Spleen (tissue), 11 donors: ENCODE measurements at regions not wholly inside any gene's neighbourhood (a gene's known extent, or its start where the extent isn't known, plus 50 kb on each side); places are given as distances from the start of the nearest gene placed in this dataset.

ENCODE experiments used
- DNase-seq: peaks from one replicate; pipeline ENCODE4 v3.0.0-alpha.2; 2020
- H3K27ac ChIP-seq, 8 donors: fragments of 200-600 bp; sonication (generic) in 7 of 8; 1 replicate in 4 of 8; 2 replicates in 4 of 8; pipeline versions ENCODE4 v1.5.0 to v1.8.0; 2016 to 2021; ENCODE audit warnings: inconsistent platforms in 4 of 8, mild to moderate bottlenecking in 4 of 8, moderate library complexity in 1 of 8
- H3K27me3 ChIP-seq, 7 donors: fragments of 200-600 bp; sonication (generic) in 6 of 7; replicated peaks in 1 of 7; 1 replicate in 4 of 7; 2 replicates in 3 of 7; pipeline versions ENCODE4 v1.5.0 to v1.8.0; 2016 to 2021; ENCODE audit warnings: inconsistent platforms in 3 of 7, mild to moderate bottlenecking in 1 of 7
- H3K36me3 ChIP-seq, 6 donors: fragments of 200-600 bp; sonication (generic) in 5 of 6; 1 replicate in 4 of 6; 2 replicates in 2 of 6; pipeline versions ENCODE4 v1.5.0 to v1.8.0; 2016 to 2021; ENCODE audit warnings: inconsistent platforms in 2 of 6
- H3K4me1 ChIP-seq, 6 donors: fragments of 200-600 bp; sonication (generic) in 5 of 6; 1 replicate in 3 of 6; 2 replicates in 3 of 6; pipeline versions ENCODE4 v1.5.0 to v1.8.0; 2016 to 2021; ENCODE audit warnings: inconsistent platforms in 3 of 6
- H3K4me3 ChIP-seq, 8 donors: fragments of 200-600 bp; sonication (generic) in 7 of 8; 1 replicate in 4 of 8; 2 replicates in 4 of 8; pipeline versions ENCODE4 v1.5.0 to v1.8.0; 2016 to 2021; ENCODE audit warnings: inconsistent platforms in 4 of 8, mild to moderate bottlenecking in 4 of 8, moderate library complexity in 2 of 8
- H3K9me3 ChIP-seq, 8 donors: fragments of 200-600 bp; sonication (generic) in 7 of 8; 1 replicate in 4 of 8; 2 replicates in 4 of 8; pipeline versions ENCODE4 v1.5.0 to v1.8.0; 2016 to 2021; ENCODE audit warnings: inconsistent platforms in 4 of 8
- CTCF ChIP-seq, 11 experiments: fragments of 200-600 bp in 7 of 11; fragments of 450-650 bp in 4 of 11; sonication (generic) in 4 of 11; IDR thresholded peaks in 8 of 11; conservative IDR thresholded peaks in 3 of 11; 1 replicate in 7 of 11; 2 replicates in 4 of 11; pipeline versions ENCODE4 v1.4.0 to v1.8.0; 2016 to 2021; ENCODE audit warnings: antibody characterized with exemption in 11 of 11, inconsistent platforms in 4 of 11, mild to moderate bottlenecking in 1 of 11
- POLR2A ChIP-seq, 3 donors: fragments of 450-650 bp; IDR thresholded peaks; one replicate each; pipeline ENCODE4 v1.5.1; 2017; ENCODE audit warnings: antibody characterized with exemption in 3 of 3, mild to moderate bottlenecking in 1 of 3
- POLR2AphosphoS5 ChIP-seq, 3 donors: sonication (generic); formaldehyde crosslinking; IDR thresholded peaks; one replicate each; pipeline ENCODE4 v1.5.1; 2017; ENCODE audit warnings: antibody characterized with exemption in 3 of 3
- WGBS, 5 donors: extraction: QIAGEN DNeasy Blood & Tissue Kit in 3 of 5; methylation state at CpG; one replicate each; pipeline versions ENCODE4 v1.1.5 to v1.1.7; 2013 to 2018; 5-methylcytosine and 5-hydroxymethylcytosine counted together
- intact Hi-C: fragments of 100-400 bp; cut with DNase I; formaldehyde crosslinking; loops from one replicate; pipeline ENCODE4 v1.15.0; 2023; ENCODE audit warnings: low total_unique reads
- donor health status: healthy with polysubstance abuse.
- donor health status: DM: no; HTN: no; CAD: no; lungs with moderate emphysema.
- donor health status: DM: no; HTN: no; CAD: no.
- donor health status: Bipolar disorder and iron deficiency.
- donor health status: healthy.
- donor health status: DM: no; HTN: no; CAD: no.
- donor health status: DM: yes; HTN: yes; CAD: no.

- DNase-seq, result no peak
- Histone ChIP-seq H3K27me3 (no peaks in the 10 kb centered on the region), H3K36me3 (no peaks in the 10 kb centered on the region), H3K4me1 (no peaks in the 10 kb centered on the region), H3K9me3 (peaks cover 0 to 22% (median 18%) of the 10 kb centered on the region in 8 donors), H3K27ac (no peak overlapping the region), H3K4me3 (no peak overlapping the region)
- intact Hi-C loops, result no loop called here
- WGBS, 5 donors, result 73 to 90% (median 81%) methylated on average over 1 of the region's 1 CpG
- TF ChIP-seq CTCF (IDR thresholded peaks at IDR 0.05 in 8 of 11, conservative IDR thresholded peaks at IDR 0.05 in 3 of 11) (no peak), POLR2A (IDR thresholded peaks at IDR 0.05) (no peak)
These were observed 1130.9 kb upstream of the CELF2 start for GRCh38 chr10:9886772-9887171.

- no peak for DNase-seq
- Histone ChIP-seq H3K27ac (no peak overlapping the region), H3K4me3 (no peak overlapping the region), H3K36me3 (no peaks in the 10 kb centered on the region), H3K4me1 (no peaks in the 10 kb centered on the region), H3K27me3 (no peaks in the 10 kb centered on the region), H3K9me3 (peaks cover 0 to 8% (median 0%) of the 10 kb centered on the region in 8 donors)
- WGBS, 5 donors, result 66 to 82% (median 78%) methylated on average over 2 of the region's 2 CpGs
- intact Hi-C loops, result no loop called here
- no peak for TF ChIP-seq POLR2AphosphoS5 (IDR thresholded peaks at IDR 0.05)
These were observed 1122.2 kb upstream of the CELF2 start for GRCh38 chr10:9895453-9895852.

- no peak overlapping the region for H3K4me3 ChIP-seq
- TF ChIP-seq CTCF (IDR thresholded peaks at IDR 0.05 in 8 of 11, conservative IDR thresholded peaks at IDR 0.05 in 3 of 11) (no peak), POLR2A (IDR thresholded peaks at IDR 0.05) (no peak)
- intact Hi-C loops, result no loop called here
These were observed 1121.7 kb upstream of the CELF2 start for GRCh38 chr10:9895981-9896380.

GRCh38 chr10:9898633-9899395 is 1118.9 kb upstream of the CELF2 start:
- intact Hi-C loops, result no loop called here
- TF ChIP-seq POLR2A (IDR thresholded peaks at IDR 0.05) (no peak), POLR2AphosphoS5 (IDR thresholded peaks at IDR 0.05) (no peak)
- Histone ChIP-seq H3K4me3 (no peak overlapping the region), H3K9me3 (no peaks in the 10 kb centered on the region), H3K4me1 (no peaks in the 10 kb centered on the region), H3K27me3 (no peaks in the 10 kb centered on the region), H3K27ac (no peak overlapping the region), H3K36me3 (no peaks in the 10 kb centered on the region)
- 76 to 90% (median 86%) methylated on average over 6 of the region's 6 CpGs for WGBS, 5 donors
- DNase-seq, result no peak

More at GRCh38 chr10:9895981-9896380, 1121.7 kb upstream of the CELF2 start:
- Histone ChIP-seq H3K27ac (no peak overlapping the region), H3K36me3 (no peaks in the 10 kb centered on the region), H3K27me3 (no peaks in the 10 kb centered on the region), H3K9me3 (peaks cover 0 to 8% (median 0%) of the 10 kb centered on the region in 8 donors), H3K4me1 (no peaks in the 10 kb centered on the region)
- no peak for DNase-seq

GRCh38 chr10:9900751-9901150 is 1116.9 kb upstream of the CELF2 start:
- peaks cover 0 to 3% (median 0%) of the 10 kb centered on the region in 8 donors for H3K9me3 ChIP-seq
- H3K27me3 ChIP-seq, result no peaks in the 10 kb centered on the region
- intact Hi-C loops, result no loop called here
- no peak overlapping the region for H3K27ac ChIP-seq
- no peak overlapping the region for H3K4me3 ChIP-seq
- H3K4me1 ChIP-seq, result no peaks in the 10 kb centered on the region
- DNase-seq, result no peak
- H3K36me3 ChIP-seq, result no peaks in the 10 kb centered on the region
- TF ChIP-seq POLR2AphosphoS5 (IDR thresholded peaks at IDR 0.05) (no peak), CTCF (IDR thresholded peaks at IDR 0.05 in 8 of 11, conservative IDR thresholded peaks at IDR 0.05 in 3 of 11) (no peak), POLR2A (IDR thresholded peaks at IDR 0.05) (no peak)
